ENCODE measurements at regions not wholly inside any gene's neighbourhood (a gene's known extent, or its start where the extent isn't known, plus 50 kb on each side); places are given as distances from the start of the nearest gene placed in this dataset.
A peak's percentile ranks its signal among the peaks of the same experiment; 100 is the strongest.

DNA sequence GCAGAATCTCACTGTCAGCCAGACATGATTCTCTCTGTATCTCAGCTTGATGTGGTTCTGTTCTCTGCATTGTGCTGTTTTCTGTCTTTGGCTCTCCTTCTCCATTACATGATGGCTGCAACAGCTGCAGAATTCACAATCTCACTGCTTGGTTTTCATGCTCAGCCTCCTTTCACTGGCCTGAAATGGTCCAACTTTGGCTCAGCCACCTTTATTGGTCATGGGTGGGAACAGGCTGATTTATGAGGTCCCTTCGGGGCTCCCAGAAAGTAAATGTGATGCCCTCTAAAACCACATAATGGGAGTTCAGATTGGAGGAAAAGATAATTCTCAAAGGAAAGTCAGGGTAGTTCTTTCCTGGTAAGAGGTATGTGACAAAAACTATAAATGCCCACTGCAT is 597.0 kb downstream of the ETNK1 start:
- H3K36me3 ChIP-seq: no peaks in the 10 kb centered on the region
- intact Hi-C loops (cut with DNase I; ENCODE audit: low total_unique reads): no loop called here
- TF ChIP-seq, protein P1, sequence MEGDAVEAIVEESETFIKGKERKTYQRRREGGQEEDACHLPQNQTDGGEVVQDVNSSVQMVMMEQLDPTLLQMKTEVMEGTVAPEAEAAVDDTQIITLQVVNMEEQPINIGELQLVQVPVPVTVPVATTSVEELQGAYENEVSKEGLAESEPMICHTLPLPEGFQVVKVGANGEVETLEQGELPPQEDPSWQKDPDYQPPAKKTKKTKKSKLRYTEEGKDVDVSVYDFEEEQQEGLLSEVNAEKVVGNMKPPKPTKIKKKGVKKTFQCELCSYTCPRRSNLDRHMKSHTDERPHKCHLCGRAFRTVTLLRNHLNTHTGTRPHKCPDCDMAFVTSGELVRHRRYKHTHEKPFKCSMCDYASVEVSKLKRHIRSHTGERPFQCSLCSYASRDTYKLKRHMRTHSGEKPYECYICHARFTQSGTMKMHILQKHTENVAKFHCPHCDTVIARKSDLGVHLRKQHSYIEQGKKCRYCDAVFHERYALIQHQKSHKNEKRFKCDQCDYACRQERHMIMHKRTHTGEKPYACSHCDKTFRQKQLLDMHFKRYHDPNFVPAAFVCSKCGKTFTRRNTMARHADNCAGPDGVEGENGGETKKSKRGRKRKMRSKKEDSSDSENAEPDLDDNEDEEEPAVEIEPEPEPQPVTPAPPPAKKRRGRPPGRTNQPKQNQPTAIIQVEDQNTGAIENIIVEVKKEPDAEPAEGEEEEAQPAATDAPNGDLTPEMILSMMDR (IDR thresholded peaks at IDR 0.05 in 4 of 5, conservative IDR thresholded peaks at IDR 0.05 in 1 of 5): no peak
- no peak for TF ChIP-seq POLR2A (IDR thresholded peaks at IDR 0.05)
- no peak overlapping the region for H3K27ac ChIP-seq
- DNase-seq (no peak), ATAC-seq (no peak)
- H3K4me1 ChIP-seq: no peaks in the 10 kb centered on the region
- in situ Hi-C loops (cut with MboI; ENCODE audit: low sequenced_read_pairs in 4 of 4): no loop called here
- no peaks in the 10 kb centered on the region for H3K9me3 ChIP-seq
- no peak overlapping the region for H3K4me3 ChIP-seq
- no peaks in the 10 kb centered on the region for H3K27me3 ChIP-seq

DNA sequence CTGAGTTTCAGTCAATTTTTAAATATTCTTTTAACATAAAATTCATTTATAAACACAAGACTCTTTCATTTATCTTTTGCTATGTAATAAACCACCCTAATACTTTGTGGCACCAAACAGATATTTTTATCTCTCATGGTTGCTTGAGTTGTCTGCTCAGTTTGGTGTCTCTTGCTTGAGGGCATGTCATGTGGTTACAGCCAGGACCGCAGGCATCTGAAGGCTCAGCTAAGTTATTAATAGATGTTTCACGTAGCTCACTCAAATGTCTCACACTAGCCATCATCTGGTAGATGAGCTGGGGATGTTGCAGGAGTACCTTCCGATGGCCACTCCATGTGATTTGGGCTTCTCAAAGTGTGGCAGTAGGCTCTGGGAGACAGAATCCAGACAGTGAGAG is 597.8 kb downstream of the ETNK1 start:
- ATAC-seq (peak in 1 of 2 donors; percentile 42), DNase-seq (no peak)
- Histone ChIP-seq H3K4me1 (no peaks in the 10 kb centered on the region), H3K4me3 (no peak overlapping the region), H3K36me3 (no peaks in the 10 kb centered on the region), H3K27me3 (no peaks in the 10 kb centered on the region), H3K27ac (no peak overlapping the region), H3K9me3 (no peaks in the 10 kb centered on the region)
- intact Hi-C loops (cut with DNase I; ENCODE audit: low total_unique reads): no loop called here
- TF ChIP-seq, protein P1 (IDR thresholded peaks at IDR 0.05 in 4 of 5, conservative IDR thresholded peaks at IDR 0.05 in 1 of 5): no peak
- no peak for TF ChIP-seq POLR2A (IDR thresholded peaks at IDR 0.05)
- in situ Hi-C loops (cut with MboI; ENCODE audit: low sequenced_read_pairs in 4 of 4): no loop called here

DNA sequence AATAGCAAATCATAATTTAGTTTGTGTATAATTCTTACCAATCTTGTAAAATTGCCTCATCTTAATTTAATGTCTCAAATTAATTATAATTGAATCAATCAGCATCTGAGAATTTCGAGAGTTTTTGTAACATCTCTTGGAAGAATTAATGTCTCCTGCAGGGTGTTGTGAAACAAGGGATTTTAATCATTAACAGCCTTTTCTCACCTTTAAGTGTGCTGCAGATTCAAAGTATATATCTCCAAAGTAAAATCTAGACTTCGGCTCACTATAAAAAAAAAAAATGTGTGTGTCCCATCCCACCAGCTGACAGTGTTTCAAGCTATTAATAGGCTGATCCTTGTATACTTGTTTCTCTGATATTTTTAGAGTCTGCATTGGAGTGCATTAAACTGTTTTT is 603.1 kb downstream of the ETNK1 start:
- in situ Hi-C loops (cut with MboI; ENCODE audit: low sequenced_read_pairs in 4 of 4) (no loop called here), intact Hi-C loops (cut with DNase I; ENCODE audit: low total_unique reads) (no loop called here)
- no peak overlapping the region for H3K4me3 ChIP-seq
- DNase-seq (no peak), ATAC-seq (no peak)
- peaks cover 0 to 4% of the 10 kb centered on the region in 2 donors for H3K4me1 ChIP-seq
- TF ChIP-seq POLR2A (IDR thresholded peaks at IDR 0.05): no peak
- TF ChIP-seq, protein P1 (IDR thresholded peaks at IDR 0.05 in 4 of 5, conservative IDR thresholded peaks at IDR 0.05 in 1 of 5): no peak
- H3K36me3 ChIP-seq: no peaks in the 10 kb centered on the region
- no peaks in the 10 kb centered on the region for H3K9me3 ChIP-seq
- no peak overlapping the region for H3K27ac ChIP-seq
- H3K27me3 ChIP-seq: no peaks in the 10 kb centered on the region

DNA sequence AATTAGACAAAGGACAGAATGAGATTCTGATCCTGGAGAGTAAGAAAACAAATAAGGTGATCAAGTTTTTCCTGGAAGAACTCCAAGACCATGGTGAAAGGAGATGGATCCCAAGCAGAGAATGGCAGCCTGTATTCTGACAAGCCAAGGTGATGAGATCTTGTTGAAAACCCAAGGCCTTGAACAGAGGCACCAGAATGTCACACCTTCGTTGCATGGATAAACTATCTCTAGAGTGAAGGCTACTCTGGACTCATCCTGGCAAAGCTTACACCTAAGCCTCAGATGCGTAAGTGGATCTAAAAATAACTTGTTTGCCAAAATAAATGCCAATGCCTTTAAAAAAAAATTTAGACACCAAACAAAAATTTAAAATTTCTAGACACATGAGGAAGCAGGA is 605.9 kb downstream of the ETNK1 start:
- Histone ChIP-seq H3K36me3 (no peaks in the 10 kb centered on the region), H3K9me3 (no peaks in the 10 kb centered on the region), H3K27ac (no peak overlapping the region), H3K4me3 (no peak overlapping the region), H3K27me3 (no peaks in the 10 kb centered on the region), H3K4me1 (peaks cover 0 to 4% of the 10 kb centered on the region in 2 donors)
- DNase-seq (no peak), ATAC-seq (no peak)
- TF ChIP-seq, protein P1 (IDR thresholded peaks at IDR 0.05 in 4 of 5, conservative IDR thresholded peaks at IDR 0.05 in 1 of 5): no peak
- TF ChIP-seq POLR2A (IDR thresholded peaks at IDR 0.05): no peak
- intact Hi-C loops (cut with DNase I; ENCODE audit: low total_unique reads) (no loop called here), in situ Hi-C loops (cut with MboI; ENCODE audit: low sequenced_read_pairs in 4 of 4) (no loop called here)

DNA sequence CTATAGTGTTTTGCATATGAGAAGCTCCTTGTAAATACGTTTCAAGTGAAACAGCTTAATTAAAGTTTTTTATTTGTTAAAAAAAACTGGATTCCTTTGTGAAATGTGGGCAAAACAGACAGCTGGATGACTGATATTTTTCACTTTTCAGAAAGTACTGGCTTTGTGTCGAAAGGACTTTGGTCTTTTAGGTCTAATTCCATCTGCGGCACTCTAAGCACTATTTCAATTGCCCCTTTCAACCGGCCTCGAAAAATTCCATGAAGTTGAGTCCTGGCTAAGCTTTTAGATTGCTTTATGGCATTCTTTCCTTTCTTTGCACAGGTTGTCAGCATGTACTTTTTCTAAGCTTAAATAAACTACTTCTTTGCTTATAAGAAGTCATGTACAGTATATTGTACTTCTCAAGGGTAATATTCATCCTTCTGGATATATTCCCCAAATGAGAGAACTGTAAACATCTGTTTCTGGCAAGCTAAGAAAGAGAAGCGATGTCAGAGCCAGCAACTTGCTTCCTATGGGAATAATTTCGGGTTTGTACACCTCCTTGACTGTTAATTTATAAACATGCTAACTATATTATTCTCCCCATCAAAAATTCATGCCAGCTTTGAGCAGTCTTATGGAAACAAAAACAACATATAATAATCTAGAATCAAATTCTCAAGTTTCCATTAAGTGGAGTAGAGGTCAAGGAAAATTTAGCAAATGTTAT is 611.3 kb downstream of the ETNK1 start:
- H3K27ac ChIP-seq: no peak overlapping the region
- no peaks in the 10 kb centered on the region for H3K36me3 ChIP-seq
- intact Hi-C loops (cut with DNase I; ENCODE audit: low total_unique reads) (no loop called here), in situ Hi-C loops (cut with MboI; ENCODE audit: low sequenced_read_pairs in 4 of 4) (no loop called here)
- DNase-seq: no peak
- no peaks in the 10 kb centered on the region for H3K4me1 ChIP-seq
- H3K4me3 ChIP-seq: no peak overlapping the region
- no peak for ATAC-seq
- no peaks in the 10 kb centered on the region for H3K27me3 ChIP-seq
- TF ChIP-seq POLR2A (IDR thresholded peaks at IDR 0.05): no peak
- TF ChIP-seq, protein P1 (IDR thresholded peaks at IDR 0.05 in 4 of 5, conservative IDR thresholded peaks at IDR 0.05 in 1 of 5): no peak
- H3K9me3 ChIP-seq: no peaks in the 10 kb centered on the region

Measured in gastrocnemius medialis (tissue), 4 donors.